CD14-positive monocyte (primary cell): ENCODE measurements at regions not wholly inside any gene's neighbourhood (a gene's known extent, or its start where the extent isn't known, plus 50 kb on each side); places are given as distances from the start of the nearest gene placed in this dataset.

ENCODE experiments used
- DNase-seq, 3 donors: peaks; one replicate each; pipeline ENCODE4 v3.0.0-alpha.2; 2011 to 2022
- H2AFZ ChIP-seq: 2 replicates; pipeline ENCODE4 v1.6.0; 2012; ENCODE audit warnings: mild to moderate bottlenecking, low read depth, low read length, inconsistent platforms; ENCODE audit not compliant: insufficient read depth, poor library complexity, severe bottlenecking
- H3K27ac ChIP-seq, 2 donors: 1 replicate in 1 of 2; 2 replicates in 1 of 2; pipeline ENCODE4 v1.5.1; 2012 to 2013; ENCODE audit warnings: low read length in 2 of 2, control low read depth in 1 of 2, inconsistent platforms in 1 of 2, low read depth in 1 of 2, mild to moderate bottlenecking in 1 of 2
- H3K27me3 ChIP-seq, 2 donors: one replicate each; pipeline versions ENCODE4 v1.6.0 to v1.6.1; 2011 to 2013; ENCODE audit warnings: low read length in 2 of 2; ENCODE audit not compliant: control insufficient read depth in 2 of 2, insufficient read depth in 2 of 2
- H3K36me3 ChIP-seq, 2 donors: replicated peaks in 1 of 2; 1 replicate in 1 of 2; 2 replicates in 1 of 2; pipeline versions ENCODE4 v1.5.1 to v1.6.1; 2012 to 2013; ENCODE audit warnings: low read length in 2 of 2, control low read depth in 1 of 2, inconsistent platforms in 1 of 2, mild to moderate bottlenecking in 1 of 2; ENCODE audit not compliant: insufficient read depth in 2 of 2, control insufficient read depth in 1 of 2
- H3K4me1 ChIP-seq, 2 donors: 1 replicate in 1 of 2; 2 replicates in 1 of 2; pipeline versions ENCODE4 v1.5.1 to v1.6.1; 2012 to 2013; ENCODE audit warnings: low read length in 2 of 2, control low read depth in 1 of 2, inconsistent platforms in 1 of 2, mild to moderate bottlenecking in 1 of 2, moderate library complexity in 1 of 2; ENCODE audit not compliant: insufficient read depth in 2 of 2, control insufficient read depth in 1 of 2
- H3K4me2 ChIP-seq: replicated peaks from 2 replicates; pipeline ENCODE3; 2012; ENCODE audit warnings: low read length, moderate library complexity, mild to moderate bottlenecking; ENCODE audit not compliant: poor library complexity, severe bottlenecking; ENCODE audit errors: extremely low read depth
- H3K4me3 ChIP-seq, 3 experiments: fragments of 200-600 bp in 1 of 3; sonication (generic) in 1 of 3; replicated peaks in 1 of 3; 1 replicate in 2 of 3; 2 replicates in 1 of 3; pipeline ENCODE4 v1.5.1; 2011 to 2013; ENCODE audit warnings: low read length in 3 of 3, mild to moderate bottlenecking in 3 of 3, control low read depth in 2 of 3, low read depth in 2 of 3, inconsistent platforms in 1 of 3, moderate library complexity in 1 of 3
- H3K79me2 ChIP-seq: 2 replicates; pipeline ENCODE4 v1.6.0; 2012; ENCODE audit warnings: mild to moderate bottlenecking, control low read depth, inconsistent platforms, low read length, moderate library complexity; ENCODE audit not compliant: insufficient read depth
- H3K9ac ChIP-seq: 2 replicates; pipeline ENCODE4 v1.6.0; 2017; ENCODE audit warnings: low read length, mild to moderate bottlenecking; ENCODE audit not compliant: insufficient read depth, poor library complexity, severe bottlenecking
- H3K9me3 ChIP-seq, 2 donors: replicated peaks in 1 of 2; 1 replicate in 1 of 2; 2 replicates in 1 of 2; pipeline versions ENCODE4 v1.5.1 to v1.6.1; 2012 to 2013; ENCODE audit warnings: low read length in 2 of 2, control low read depth in 1 of 2; ENCODE audit not compliant: control insufficient read depth in 1 of 2, insufficient read depth in 1 of 2
- H4K20me1 ChIP-seq: 2 replicates; pipeline ENCODE4 v1.6.0; 2012; ENCODE audit warnings: mild to moderate bottlenecking, low read length, control low read depth, moderate library complexity; ENCODE audit not compliant: insufficient read depth
- H3K27ac Mint-ChIP-seq, 7 donors: one replicate each; pipeline ENCODE4 v1.8.0; 2020; ENCODE audit warnings: mild to moderate bottlenecking in 7 of 7, mixed read lengths in 7 of 7, moderate library complexity in 6 of 7, inconsistent platforms in 2 of 7
- H3K27me3 Mint-ChIP-seq, 3 donors: one replicate each; pipeline ENCODE4 v1.8.0; 2021 to 2022; ENCODE audit warnings: low read depth in 3 of 3, mild to moderate bottlenecking in 3 of 3, mixed read lengths in 3 of 3, moderate library complexity in 3 of 3, inconsistent platforms in 1 of 3
- H3K36me3 Mint-ChIP-seq, 2 donors: one replicate each; pipeline ENCODE4 v1.8.0; 2020; ENCODE audit warnings: mixed read lengths in 2 of 2, inconsistent platforms in 1 of 2, mild to moderate bottlenecking in 1 of 2
- H3K4me1 Mint-ChIP-seq: one replicate; pipeline ENCODE4 v1.8.0; 2020; ENCODE audit warnings: mild to moderate bottlenecking, mixed read lengths
- H3K4me3 Mint-ChIP-seq, 2 donors: one replicate each; pipeline ENCODE4 v1.8.0; 2020; ENCODE audit warnings: mild to moderate bottlenecking in 2 of 2, mixed read lengths in 2 of 2, moderate library complexity in 1 of 2
- H3K9me3 Mint-ChIP-seq, 7 donors: one replicate each; pipeline ENCODE4 v1.8.0; 2020 to 2022; ENCODE audit warnings: mixed read lengths in 7 of 7, mild to moderate bottlenecking in 6 of 7, moderate library complexity in 6 of 7, inconsistent platforms in 2 of 7
- WGBS: methylation state at CpG from one replicate; pipeline ENCODE4 v1.1.5; 2013; ENCODE audit warnings: missing lambda C conversion rate; ENCODE audit not compliant: insufficient coverage; 5-methylcytosine and 5-hydroxymethylcytosine counted together
- intact Hi-C, 2 donors: fragments of 100-400 bp; cut with micrococcal nuclease; formaldehyde crosslinking; loops; one replicate each; pipeline versions ENCODE4 v1.15.0 to v1.15.1; 2023
- TF ChIP-seq, protein P1 (sequence below): fragments of 200-600 bp; IDR thresholded peaks from one replicate; pipeline ENCODE4 v1.8.0; 2022; ENCODE audit warnings: antibody characterized with exemption, mild to moderate bottlenecking

DNA sequence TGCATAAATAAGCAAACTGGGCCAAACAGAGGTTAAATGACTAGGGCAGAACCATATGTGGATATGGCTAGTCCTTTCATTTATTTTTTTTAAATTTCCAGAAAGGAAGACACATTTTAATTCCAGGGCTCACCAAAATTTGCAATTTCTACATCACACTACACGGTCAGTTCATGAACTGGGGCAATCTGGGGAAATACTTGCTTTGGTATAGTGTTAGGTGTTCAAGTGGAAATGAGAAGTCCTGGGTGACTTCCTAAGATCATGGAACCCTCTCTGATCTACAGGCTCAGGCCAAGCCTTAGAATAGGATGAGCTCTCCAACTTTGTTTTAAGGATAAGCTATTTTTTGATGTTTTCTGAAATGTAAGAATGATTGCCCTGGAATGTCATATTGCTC, 128.6 kb upstream of the SPACA1 start:
- DNase-seq: no peak
- intact Hi-C loops: no loop called here
- peaks cover 0 to 2% of the 10 kb centered on the region in 2 donors for H3K27me3 ChIP-seq
- H3K79me2 ChIP-seq: no peaks in the 10 kb centered on the region
- TF ChIP-seq, protein P1, sequence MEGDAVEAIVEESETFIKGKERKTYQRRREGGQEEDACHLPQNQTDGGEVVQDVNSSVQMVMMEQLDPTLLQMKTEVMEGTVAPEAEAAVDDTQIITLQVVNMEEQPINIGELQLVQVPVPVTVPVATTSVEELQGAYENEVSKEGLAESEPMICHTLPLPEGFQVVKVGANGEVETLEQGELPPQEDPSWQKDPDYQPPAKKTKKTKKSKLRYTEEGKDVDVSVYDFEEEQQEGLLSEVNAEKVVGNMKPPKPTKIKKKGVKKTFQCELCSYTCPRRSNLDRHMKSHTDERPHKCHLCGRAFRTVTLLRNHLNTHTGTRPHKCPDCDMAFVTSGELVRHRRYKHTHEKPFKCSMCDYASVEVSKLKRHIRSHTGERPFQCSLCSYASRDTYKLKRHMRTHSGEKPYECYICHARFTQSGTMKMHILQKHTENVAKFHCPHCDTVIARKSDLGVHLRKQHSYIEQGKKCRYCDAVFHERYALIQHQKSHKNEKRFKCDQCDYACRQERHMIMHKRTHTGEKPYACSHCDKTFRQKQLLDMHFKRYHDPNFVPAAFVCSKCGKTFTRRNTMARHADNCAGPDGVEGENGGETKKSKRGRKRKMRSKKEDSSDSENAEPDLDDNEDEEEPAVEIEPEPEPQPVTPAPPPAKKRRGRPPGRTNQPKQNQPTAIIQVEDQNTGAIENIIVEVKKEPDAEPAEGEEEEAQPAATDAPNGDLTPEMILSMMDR: no peak
- H3K4me1 Mint-ChIP-seq: peaks cover 13% of the 10 kb centered on the region
- H3K9me3 ChIP-seq: peaks cover 0 to 5% of the 10 kb centered on the region in 2 donors
- no peak overlapping the region for H3K9ac ChIP-seq
- H2AFZ ChIP-seq: no peak overlapping the region
- no CpG with 5 or more reads among the region's 1 CpG for WGBS
- H3K9me3 Mint-ChIP-seq: peaks cover 0 to 8% (median 4%) of the 10 kb centered on the region in 7 donors
- H3K4me3 ChIP-seq: no peak overlapping the region
- H4K20me1 ChIP-seq: no peaks in the 10 kb centered on the region
- no peak overlapping the region for H3K27ac ChIP-seq
- peaks cover 9 to 13% of the 10 kb centered on the region in 2 donors for H3K4me1 ChIP-seq
- no peak overlapping the region for H3K4me2 ChIP-seq
- no peaks in the 10 kb centered on the region for H3K36me3 ChIP-seq
- no peak overlapping the region for H3K4me3 Mint-ChIP-seq
- no peaks in the 10 kb centered on the region for H3K36me3 Mint-ChIP-seq
- H3K27ac Mint-ChIP-seq: no peak overlapping the region
- peaks cover 0 to 4% (median 4%) of the 10 kb centered on the region in 3 donors for H3K27me3 Mint-ChIP-seq

DNA sequence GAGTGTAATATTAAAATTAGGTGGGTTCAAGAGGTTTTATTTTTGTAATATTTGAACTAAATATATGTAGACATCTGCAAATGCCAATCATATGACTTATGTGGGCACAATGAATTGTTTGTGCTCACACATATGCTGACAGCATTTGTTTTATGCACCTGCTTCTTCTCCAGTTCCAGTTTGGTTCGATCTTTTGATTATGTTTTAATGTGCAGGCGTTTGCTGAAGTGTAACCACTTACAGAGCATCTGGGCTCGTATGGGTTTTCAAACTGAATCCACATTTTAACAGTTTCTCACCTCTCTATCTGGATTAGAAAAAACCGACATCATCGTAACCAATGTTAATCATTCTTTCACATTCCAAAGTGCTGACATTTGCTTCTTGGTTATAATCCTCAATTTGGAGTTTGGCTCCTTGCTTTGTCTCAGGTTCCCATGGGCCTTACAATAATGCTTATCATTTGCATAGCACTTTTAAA, 129.1 kb upstream of the SPACA1 start:
- no peaks in the 10 kb centered on the region for H3K79me2 ChIP-seq
- H3K4me2 ChIP-seq: no peak overlapping the region
- H3K27ac ChIP-seq: no peak overlapping the region
- TF ChIP-seq, protein P1: no peak
- Mint-ChIP-seq H3K27me3 (peaks cover 1 to 5% (median 4%) of the 10 kb centered on the region in 3 donors), H3K4me1 (peaks cover 13% of the 10 kb centered on the region), H3K36me3 (no peaks in the 10 kb centered on the region), H3K27ac (no peak overlapping the region), H3K9me3 (peaks cover 0 to 8% (median 4%) of the 10 kb centered on the region in 7 donors), H3K4me3 (no peak overlapping the region)
- H3K9ac ChIP-seq: no peak overlapping the region
- H4K20me1 ChIP-seq: no peaks in the 10 kb centered on the region
- H2AFZ ChIP-seq: no peak overlapping the region
- no peak overlapping the region for H3K4me3 ChIP-seq
- H3K36me3 ChIP-seq: no peaks in the 10 kb centered on the region
- H3K27me3 ChIP-seq: peaks cover 0 to 2% of the 10 kb centered on the region in 2 donors
- 100% methylated on average over 1 of the region's 5 CpGs for WGBS
- peaks cover 0 to 5% of the 10 kb centered on the region in 2 donors for H3K9me3 ChIP-seq
- DNase-seq: no peak
- H3K4me1 ChIP-seq: peaks cover 9 to 13% of the 10 kb centered on the region in 2 donors
- intact Hi-C loops: no loop called here
